ENCODE measurements at regions not wholly inside any gene's neighbourhood (a gene's known extent, or its start where the extent isn't known, plus 50 kb on each side); places are given as distances from the start of the nearest gene placed in this dataset.

GRCh38 chr15:94052711-94053110 is 178.7 kb upstream of the MCTP2 start:
- no peak for DNase-seq

DNA sequence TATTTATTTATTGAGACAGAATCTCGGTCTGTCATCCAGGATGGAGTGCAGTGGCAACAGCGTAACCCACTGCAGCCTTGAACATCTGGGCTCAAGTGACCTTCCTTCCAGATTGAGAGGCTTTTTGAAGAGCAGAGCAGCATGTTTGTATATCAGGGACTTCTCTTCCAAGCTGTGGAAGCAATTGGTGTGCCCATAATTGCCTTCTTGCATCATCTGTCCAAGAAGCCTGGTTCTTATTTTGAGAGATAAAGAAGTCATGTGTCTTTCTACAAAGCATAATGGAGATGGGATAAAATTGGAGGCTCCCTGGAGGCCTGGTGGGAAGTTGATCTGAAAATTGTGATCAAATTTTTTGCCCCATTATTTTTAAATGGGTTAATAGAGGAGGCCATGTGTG is 183.8 kb upstream of the MCTP2 start:
- DNase-seq = no peak

- no peak for DNase-seq
Observed at GRCh38 chr15:94042180-94042928, 189.0 kb upstream of the MCTP2 start.

GRCh38 chr15:94041746-94042145 is 189.6 kb upstream of the MCTP2 start:
- DNase-seq = no peak

- no peak for DNase-seq
Observed at GRCh38 chr15:94040541-94041248, 190.7 kb upstream of the MCTP2 start.

GRCh38 chr15:94036156-94036555 is 195.2 kb upstream of the MCTP2 start:
- no peak for DNase-seq

DNA sequence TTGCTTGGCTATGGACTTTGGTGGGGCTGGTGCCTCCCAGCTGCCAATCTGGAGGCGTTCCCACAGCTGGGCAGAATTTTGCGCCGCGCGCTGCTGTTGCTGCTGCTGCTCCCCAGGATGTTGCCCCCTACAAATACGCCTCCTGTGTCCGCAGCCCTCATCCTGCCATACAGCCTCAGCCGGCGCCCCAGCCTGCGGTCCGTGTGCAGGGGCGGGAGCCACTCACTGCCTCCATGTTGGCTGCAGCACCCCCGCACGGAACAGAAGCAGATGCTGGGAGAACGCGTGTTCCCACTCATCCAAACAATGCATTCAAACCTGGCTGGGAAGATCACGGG is 197.7 kb upstream of the MCTP2 start:
- DNase-seq = no peak

GRCh38 chr15:94033014-94033682 is 198.2 kb upstream of the MCTP2 start:
- no peak for DNase-seq

- no peak for DNase-seq
Observed at GRCh38 chr15:94032571-94032970, 198.8 kb upstream of the MCTP2 start.

GRCh38 chr15:94031072-94031471 is 200.3 kb upstream of the MCTP2 start:
- no peak for DNase-seq

GRCh38 chr15:94029495-94029894 is 201.9 kb upstream of the MCTP2 start:
- DNase-seq = no peak

DNA sequence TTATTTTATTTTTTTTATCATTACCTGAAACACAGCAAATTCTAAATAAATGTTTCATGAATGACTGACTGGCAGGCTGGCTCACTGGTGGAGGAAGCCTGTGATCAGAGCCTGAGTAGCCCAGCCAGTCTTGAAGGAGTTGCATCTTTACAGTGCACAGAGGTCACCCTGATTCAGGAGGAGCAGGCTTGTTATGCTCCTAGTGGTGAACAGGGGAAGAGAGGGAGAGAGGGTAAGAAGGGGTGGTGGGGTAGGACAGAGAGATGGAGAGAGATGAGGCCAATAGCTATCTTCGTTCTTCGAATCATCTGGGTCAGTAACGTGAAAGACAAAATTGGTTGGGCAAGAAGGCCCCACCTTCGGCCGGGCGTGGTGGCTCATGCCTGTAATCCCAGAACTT is 202.6 kb upstream of the MCTP2 start:
- DNase-seq = no peak

- no peak for DNase-seq
Observed at GRCh38 chr15:94028121-94028520, 203.2 kb upstream of the MCTP2 start.

DNA sequence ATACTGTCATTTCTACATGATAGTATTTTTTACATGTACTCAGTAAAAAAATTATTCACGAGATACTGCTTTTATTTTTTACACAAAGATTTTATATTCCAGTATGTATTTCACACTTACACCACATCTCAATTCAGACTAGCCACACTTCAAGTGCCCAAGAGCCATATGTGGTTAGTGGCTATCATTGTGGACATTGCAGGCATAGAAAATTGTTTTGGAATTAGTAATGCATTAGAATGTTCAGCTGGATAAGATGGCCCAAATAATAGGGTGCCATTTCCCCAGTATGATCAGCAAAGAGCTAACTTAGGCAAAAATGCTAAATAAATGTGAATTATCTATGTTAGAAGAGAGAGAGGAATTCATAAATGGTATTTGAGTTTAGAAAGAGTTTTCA is 203.8 kb upstream of the MCTP2 start:
- no peak for DNase-seq

GRCh38 chr15:94026458-94027304 is 204.7 kb upstream of the MCTP2 start:
- DNase-seq = no peak

DNA sequence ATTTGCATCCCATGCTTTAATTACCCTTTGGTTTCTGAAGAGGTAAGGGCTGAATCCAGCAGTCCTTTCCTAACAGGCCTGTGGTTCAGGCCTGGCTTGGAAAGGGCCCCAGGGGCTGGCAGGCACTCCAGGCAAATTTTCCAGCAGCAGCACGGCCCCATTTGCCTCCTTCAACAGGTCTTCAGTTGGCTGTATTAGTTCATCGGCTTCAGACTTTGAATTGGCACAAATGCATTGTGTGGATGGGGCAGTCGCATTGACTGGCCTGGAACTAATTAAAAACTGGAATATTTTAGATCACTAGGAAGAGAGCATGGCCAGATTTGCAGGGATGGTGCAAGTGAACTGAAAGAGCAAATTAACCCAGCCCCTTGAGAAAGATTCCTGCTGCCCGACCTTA is 207.8 kb upstream of the MCTP2 start:
- DNase-seq = no peak

DNA sequence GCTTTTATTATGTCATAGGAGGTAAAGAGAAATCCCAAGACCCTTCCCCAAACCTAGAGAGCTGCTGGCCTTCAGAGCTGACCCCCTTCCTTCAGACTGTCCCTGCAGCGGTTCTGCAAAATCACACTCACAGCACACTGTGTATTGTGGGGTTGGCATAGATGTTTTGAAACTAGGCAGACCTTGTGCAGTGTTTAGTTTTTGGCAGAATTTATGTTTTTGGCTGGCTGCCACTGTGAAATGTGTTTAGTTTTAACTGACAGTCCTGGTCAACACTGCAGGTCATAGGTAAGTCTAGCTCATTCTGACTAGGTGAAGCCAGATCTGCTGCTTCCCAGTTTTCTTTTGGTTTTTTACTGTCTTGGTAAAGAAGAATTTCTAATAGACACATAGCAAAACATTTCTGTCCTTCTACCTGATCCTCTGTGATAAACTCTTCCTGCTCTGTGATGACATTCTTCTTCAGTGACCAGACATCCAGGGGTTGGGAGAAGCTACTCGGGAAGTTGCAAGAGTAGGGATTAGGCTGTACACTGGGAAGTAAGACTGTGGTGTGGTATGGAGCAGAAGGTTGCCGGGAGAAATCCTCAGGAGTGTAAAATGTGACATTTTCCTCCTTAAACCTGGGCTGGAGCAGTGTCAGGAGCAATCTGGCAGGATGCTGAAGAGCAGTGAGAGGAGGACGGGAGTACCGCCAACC is 209.6 kb upstream of the MCTP2 start:
- DNase-seq = no peak

DNA sequence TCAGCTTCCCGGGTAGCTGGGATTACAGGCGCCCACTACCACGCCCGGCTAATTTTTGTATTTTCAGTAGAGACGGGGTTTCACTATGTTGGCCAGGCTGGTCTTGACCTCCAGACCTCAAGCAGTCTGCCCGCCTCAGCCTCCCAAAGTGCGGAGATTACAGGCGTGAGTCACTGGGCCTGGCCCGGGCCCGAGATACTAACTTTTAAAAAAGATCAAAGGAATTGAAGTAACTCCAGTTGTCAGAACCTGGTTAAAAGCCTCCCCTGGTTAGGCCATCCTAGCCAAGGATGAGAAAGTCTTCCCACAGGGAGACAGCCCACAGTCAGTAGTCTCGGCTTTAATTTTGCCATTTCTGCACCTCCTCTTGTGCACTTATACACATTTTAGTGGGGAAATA is 212.3 kb upstream of the MCTP2 start:
- no peak for DNase-seq

DNA sequence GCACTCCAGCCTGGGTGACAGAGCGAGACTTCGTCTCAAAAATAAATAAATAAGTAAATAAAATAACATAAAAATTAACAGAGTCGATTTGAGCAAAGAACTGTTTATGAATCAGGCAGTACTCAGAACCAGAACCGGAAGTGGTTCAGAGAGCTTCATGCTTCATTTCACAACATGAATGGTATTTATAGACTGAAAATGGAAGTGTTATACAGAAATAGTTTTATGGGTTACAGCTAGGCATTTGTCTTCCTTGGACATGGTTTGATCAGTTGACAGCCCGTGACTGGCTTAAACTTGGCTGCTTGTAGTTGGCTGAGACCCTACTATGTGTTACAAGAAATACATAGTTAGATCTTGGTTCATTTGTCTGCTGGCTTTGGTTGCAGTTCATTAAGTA is 216.0 kb upstream of the MCTP2 start:
- DNase-seq = no peak

GRCh38 chr15:94008104-94009074 is 223.0 kb upstream of the MCTP2 start:
- DNase-seq = no peak

GRCh38 chr15:94004697-94005096 is 226.7 kb upstream of the MCTP2 start:
- DNase-seq = no peak
